ENCODE measurements at regions not wholly inside any gene's neighbourhood (a gene's known extent, or its start where the extent isn't known, plus 50 kb on each side); places are given as distances from the start of the nearest gene placed in this dataset.
"Not testable (repeated sequence)": the region's sequence is repeated elsewhere in the genome, so short reads cannot be mapped to it uniquely, and the experiment has no call there.

DNA sequence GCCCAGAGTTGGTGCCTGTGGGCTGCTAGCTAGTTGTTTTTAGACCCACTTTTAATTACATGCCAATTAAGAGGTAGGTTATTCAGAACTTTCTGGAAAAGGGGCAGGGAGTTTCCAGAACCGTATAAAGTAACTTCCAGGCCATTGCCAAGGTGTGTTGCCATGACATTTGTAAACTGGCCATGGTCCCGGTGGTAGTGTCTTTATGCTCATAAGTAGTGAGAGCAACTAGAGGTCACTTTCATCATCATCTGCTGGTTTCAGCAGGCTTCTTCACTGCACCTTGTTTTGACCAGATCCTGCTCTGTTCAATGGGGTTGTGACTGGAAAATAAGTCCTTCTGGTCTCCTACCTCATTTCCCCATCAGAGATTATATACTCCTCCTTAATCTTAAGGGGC lies 207.0 kb downstream of the FAM72C start:
- DNase-seq: not testable (repeated sequence)

DNA sequence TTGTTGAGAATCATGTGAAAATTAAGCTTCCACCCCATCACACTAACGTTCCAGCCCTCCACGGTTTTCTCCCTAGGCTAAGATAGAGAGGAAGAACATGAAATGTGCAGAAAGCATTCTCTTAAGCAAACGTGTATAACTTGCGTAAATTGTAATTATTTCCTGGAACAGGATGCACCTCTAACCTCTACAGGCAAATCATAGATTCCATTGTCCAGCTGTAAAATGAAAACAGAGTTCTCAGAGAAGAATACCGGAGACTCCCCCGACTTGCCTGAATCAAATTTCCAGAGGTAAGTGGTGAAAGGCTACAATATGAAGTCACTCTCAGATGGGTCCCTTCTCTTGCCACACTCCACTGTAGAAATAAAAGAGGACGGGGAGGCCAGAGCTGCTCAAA lies 211.4 kb downstream of the FAM72C start:
- not testable (repeated sequence) for DNase-seq

- not testable (repeated sequence) for DNase-seq
Observed at GRCh38 chr1:143755961-143756360, 215.8 kb downstream of the FAM72C start.

GRCh38 chr1:143748906-143749305 lies 222.9 kb downstream of the FAM72C start:
- no peak for DNase-seq

DNA sequence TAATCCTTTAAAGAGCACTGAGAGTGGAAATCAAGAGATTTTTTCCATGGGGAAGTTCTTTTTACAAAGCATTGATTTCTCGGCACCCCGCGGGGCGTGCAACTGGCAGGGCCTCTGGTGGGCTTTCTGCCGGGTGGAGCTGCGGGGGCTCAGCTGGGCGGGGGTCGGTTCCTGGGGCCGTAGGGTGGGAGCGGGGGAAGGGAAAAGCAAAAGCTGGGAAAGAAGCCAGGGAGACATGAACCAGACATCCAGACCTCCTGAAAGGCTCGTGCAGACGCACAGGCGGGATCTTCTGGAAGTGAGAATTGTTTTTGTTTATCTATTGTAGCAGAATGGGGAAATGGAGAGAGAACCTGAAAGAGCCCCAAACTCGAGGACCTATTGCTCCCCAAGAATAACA lies 235.2 kb downstream of the FAM72C start:
- peak in 1 of 14 donors; percentile 25 for DNase-seq

DNA sequence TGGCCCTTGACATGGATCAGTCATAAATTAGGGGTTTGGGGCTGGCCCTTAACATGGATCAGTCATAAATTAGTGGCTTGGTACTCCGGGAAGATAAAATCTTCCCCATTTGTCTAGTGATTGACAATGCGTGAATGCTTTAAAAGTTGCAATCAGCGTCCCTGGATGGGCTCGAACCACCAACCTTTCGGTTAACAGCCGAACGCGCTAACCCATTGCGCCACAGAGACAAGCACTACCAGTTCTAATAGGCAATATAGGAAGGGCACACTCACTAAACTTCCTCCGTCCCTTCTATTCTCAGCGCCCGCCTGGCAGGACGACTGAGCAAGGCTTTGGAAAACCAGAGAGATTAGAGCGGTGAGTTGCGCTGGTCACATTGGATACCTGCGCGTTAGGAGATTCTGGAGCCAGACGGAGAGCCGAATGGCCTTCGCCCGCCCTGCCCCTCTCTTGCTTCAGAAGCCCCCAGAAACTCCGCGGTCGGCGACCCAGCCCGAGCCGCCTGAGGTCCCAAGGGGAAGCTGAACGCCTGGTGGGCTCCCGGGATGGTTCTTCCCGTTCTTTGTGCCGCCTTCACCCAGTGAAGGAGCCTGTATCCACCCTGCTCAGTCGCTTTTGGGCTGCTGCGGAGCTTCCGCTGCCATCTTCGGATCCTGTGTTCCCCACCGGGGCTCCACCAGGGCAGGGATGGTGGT lies 235.9 kb downstream of the FAM72C start:
- DNase-seq: peak in 3 of 14 donors; percentile 1 to 47 (median 18)

DNA sequence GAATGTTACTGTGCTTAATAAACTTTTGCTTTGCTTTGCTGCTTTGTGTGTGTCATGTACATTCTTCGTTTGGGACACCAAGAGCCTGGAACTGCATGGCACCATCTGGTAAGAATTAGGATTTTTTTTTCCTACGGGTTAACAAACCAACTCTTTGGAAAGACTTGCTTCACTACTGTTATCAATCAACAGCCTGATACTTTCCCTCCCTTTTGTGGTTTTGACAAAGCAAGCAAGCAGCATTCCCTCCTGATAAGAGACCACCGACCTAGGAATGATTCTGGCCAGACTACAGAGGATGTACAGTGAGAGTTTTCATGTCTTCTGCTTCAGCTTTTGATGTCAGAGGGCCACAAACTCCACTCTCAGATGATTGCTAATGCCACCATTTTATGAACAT lies 237.5 kb downstream of the FAM72C start:
- DNase-seq: not testable (repeated sequence)

DNA sequence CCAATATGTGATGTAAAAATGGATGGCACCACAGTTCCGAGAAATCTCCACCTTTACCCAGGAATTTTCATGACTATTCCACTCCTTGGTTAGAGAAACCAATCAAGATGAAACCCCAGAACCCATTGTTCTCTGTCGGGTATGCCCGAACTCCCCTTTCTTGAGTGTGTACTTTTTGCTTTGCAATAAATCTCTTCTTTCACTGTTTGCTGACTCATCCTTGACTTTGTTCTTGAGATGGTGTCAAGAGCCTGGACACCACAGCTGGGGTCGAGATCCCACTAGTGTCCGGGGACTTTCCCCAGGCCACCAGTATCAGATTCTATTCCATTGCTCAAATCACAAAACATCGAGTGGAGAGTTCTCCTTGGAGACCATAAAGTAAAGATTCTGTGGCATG lies 240.9 kb downstream of the FAM72C start:
- DNase-seq: not testable (repeated sequence)

- peak in 7 of 14 donors; percentile 2 to 80 (median 27) for DNase-seq
Observed at GRCh38 chr1:143729449-143730111, 242.2 kb downstream of the FAM72C start.

- not testable (repeated sequence) for DNase-seq
Observed at GRCh38 chr1:143728802-143729448, 242.9 kb downstream of the FAM72C start.

DNA sequence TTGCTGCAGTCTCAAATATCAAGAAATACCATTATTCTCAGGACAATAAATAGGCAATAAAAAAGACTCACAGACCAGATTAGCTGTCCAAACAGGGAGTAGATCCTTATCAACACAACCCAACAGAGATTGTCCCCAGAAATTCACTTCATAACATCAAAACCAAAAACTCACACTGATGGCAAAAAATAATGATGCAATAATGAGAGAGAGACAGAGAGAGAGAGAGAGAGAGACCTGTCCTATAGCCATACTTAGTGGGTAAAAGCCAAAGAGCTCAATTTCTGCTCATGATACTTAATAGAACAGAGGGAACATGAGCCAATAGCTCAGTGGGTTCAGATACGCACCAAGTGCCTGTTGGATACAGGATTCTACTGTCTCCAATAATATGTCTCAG lies 244.5 kb downstream of the FAM72C start:
- DNase-seq: no peak

- no peak for DNase-seq
Observed at GRCh38 chr1:143721024-143721373, 250.8 kb downstream of the FAM72C start.

GRCh38 chr1:143720087-143721023 lies 251.4 kb downstream of the FAM72C start:
- DNase-seq: peak in 7 of 14 donors; percentile 8 to 68 (median 25)

DNA sequence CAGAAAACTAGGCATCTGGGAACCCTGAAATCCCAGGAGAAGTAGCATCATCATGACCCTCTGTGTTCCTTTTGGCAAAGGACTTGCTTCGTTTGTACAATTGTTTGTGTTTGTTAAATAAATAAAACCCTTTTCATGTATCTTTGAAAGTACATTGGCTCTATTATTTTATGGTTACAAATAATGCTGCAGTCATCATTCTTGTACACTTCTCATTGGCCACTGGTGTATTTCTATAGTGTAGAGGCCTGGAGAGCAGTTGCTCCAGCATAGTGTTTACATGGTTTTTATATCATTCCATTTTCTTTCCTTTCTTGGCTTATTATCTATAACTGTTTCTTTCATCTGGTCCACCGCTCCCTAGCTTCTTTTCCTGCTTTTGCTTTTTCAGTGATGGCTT lies 253.3 kb downstream of the FAM72C start:
- DNase-seq: no peak

GRCh38 chr1:143718021-143718420 lies 253.8 kb downstream of the FAM72C start:
- DNase-seq: no peak

DNA sequence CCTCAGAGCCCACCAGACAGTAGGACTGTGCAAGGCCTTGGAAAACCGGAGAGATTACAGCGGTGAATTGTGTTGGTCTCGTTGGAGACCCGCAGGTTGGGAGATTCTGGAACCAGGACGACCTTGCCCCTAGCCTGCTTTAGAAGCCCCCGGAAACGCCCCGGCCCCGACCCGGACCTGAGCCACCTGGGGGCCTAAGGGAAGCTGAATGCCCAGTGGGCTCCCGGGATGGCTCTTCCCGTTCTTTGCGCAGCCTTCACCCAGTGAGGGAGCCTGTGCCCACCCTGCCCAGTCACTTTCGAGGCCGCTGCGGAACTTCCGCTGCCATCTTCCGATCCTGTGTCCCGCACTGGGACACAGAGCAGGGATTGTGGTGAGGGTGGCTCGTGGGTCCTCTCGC lies 254.4 kb downstream of the FAM72C start:
- no peak for DNase-seq

GRCh38 chr1:143714913-143715312 lies 256.9 kb downstream of the FAM72C start:
- DNase-seq: not testable (repeated sequence)

DNA sequence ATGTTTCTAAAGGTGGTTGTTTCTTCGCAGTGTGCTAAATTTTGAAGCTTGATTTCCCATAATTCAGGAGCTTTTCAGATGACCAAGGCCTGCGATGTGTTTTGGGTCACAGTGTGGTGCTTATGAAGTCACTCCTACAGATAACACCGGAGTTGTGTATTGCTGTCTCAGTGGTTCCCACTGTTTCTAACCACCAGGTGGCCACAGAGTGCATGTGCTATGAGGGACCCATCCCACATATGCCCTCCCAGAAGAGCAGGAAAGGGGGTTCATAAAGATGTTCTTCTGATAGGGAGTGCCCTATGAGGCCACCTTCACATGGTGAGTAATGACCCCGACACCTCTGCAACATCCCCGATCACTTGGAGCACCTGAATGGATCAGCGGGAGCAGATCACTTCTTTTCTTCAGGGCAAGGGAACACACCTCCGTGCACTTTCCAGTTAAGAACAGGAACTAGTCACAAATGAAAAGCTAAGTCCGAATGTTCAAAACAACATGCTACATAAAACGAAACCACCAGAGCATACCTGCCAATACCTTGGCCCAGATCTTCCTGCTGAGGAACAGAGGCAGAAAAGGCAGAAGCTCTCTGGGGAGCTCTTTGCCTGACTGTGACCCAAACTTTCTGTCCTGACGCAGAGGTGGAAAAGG lies 262.1 kb downstream of the FAM72C start:
- DNase-seq: peak in 1 of 14 donors; percentile 5

DNA sequence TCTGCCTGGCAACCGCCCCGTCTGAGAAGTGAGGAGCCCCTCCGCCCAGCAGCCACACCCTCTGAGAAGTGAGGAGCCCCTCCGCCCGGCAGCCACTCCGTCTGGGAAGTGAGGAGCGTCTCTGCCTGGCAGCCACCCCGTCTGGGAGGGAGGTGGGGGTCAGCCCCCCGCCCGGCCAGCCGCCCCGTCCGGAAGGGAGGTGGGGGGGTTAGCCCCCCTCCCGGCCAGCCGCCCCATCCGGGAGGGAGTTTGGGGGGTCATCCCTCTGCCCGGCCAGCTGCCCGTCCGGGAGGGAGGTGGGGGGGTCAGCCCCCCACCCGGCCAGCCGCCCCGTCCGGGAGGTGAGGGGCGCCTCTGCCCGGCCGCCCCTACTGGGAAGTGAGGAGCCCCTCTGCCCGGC lies 269.0 kb downstream of the FAM72C start:
- DNase-seq: not testable (repeated sequence)

DNA sequence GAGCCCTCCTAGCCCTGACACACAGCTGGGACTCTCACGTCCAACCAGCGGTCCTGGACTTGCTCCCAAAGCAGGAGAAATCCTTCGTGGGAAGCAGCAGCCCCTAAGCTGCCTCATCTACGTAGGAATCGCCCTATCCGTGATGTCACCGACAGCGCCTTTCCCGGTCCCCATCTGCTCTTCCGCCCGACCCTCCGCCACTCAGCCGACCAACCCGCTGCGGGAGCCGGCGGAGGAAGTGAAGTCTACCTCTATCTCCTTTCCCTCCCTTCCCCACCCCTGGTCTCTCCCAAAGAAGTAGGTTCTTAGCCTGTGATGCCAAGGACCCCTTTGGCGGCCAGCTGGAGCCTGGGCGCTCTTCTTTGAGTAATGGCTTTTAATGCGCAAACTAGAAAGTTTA lies 272.1 kb downstream of the FAM72C start:
- peak in 1 of 14 donors; percentile 32 for DNase-seq

GRCh38 chr1:143699115-143699514 lies 272.7 kb downstream of the FAM72C start:
- peak in 1 of 14 donors; percentile 8 for DNase-seq

DNA sequence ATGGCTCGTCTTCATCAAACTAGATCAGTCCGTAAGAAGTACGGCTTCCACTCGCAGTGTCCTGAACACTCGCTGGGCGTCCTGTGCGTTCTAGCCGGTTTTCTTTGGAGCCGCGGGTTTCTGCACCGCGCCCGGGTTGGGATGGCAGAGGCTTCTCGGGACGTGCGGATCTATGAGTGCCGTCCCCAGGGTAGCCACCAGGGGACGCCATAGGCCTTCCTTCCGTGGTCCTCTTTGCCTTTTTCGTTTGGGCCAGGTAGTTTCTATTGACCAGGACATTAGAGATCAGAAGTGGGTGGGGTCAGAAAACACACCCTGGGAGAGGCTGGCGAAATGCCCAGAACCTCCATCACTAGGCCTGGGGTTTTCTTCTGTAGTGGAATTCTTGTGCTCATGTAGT lies 273.8 kb downstream of the FAM72C start:
- peak in 2 of 14 donors; percentile 2 to 23 for DNase-seq

Data from C1 segment of cervical spinal cord (tissue), 14 donors.